ENCODE measurements at regions not wholly inside any gene's neighbourhood (a gene's known extent, or its start where the extent isn't known, plus 50 kb on each side); places are given as distances from the start of the nearest gene placed in this dataset.
"Not testable (repeated sequence)": the region's sequence is repeated elsewhere in the genome, so short reads cannot be mapped to it uniquely, and the experiment has no call there.

- no peak for DNase-seq
Measured at GRCh38 chr13:80888390-80888789, 547.5 kb upstream of the SPRY2 start.

DNA sequence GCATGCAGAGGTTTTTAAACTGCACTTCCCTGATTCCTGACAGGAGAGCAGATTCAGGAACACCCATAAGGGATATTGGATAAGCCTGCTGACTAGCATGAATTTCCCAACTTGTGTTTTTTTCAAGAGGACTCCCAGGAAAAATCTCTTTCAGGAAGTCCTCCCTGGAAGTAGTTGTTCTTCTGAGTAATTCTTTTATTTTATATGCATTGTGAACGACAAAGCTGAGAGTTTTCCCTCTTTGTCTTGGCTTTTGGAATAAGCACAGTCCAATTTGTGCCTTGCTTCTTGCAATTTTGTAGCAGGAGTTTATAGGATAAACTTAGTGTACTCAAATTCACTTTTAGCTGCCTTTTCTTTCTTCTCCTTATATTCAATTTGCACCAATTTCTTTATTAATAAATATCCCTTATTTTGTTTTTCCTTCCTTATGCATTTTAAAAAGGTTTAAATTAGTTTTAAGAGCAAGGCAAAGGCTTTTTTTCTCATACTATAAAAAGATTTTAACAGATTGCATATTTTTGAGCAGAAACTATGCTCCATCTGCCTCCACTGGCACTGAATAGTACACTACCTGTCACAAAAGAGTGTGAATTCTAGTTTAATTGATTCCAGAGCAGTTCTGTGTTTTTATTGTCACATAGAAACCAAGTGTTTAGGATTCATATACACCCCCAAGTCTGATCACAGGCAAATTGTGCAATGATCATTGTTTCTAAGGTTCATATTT lies 543.3 kb upstream of the SPRY2 start:
- DNase-seq: no peak

- DNase-seq: no peak
Measured at GRCh38 chr13:80883545-80883944, 542.6 kb upstream of the SPRY2 start.

DNA sequence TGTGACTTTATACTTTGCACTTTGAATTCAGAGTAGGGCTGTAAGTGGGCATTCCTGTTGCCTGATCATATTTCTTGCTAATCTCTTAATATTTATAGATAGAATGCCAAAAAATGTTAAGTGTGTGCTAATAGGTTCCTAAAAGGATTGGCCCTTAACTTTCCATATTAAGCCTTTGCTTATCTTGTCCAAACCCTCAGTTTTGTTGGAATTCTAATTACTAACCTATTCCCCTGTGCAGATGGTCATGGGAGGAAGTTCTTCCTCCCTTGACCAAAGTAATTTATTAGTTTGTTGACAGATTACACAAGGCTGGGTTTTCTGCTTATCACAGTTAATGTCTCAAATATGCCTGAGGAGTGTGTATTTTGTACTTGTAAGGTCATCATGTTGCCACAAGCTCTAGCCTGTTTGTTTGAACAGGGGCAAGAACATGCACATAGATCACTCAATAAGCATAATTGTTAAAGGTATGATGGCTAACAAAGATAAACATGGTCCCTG lies 541.1 kb upstream of the SPRY2 start:
- DNase-seq: no peak

- no peak for DNase-seq
Measured at GRCh38 chr13:80881495-80881894, 540.6 kb upstream of the SPRY2 start.

DNA sequence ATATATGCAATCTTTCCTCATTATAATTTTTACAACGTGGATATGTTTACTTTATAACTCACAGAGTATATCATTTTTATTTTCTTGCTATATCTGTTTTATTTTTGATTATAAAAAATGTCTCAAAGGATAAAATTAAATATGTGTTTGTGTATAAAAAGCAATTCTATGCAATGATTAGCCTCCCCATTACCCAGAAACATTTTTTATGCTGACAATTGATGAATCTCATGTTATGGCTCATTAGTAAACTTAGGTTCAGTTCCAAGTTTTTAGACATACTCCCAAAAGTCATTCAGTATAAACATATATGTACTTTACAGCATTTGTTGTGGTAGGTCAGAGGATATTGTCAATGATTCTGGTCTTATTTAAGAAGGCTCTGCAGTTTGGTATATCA lies 540.1 kb upstream of the SPRY2 start:
- DNase-seq: no peak

DNA sequence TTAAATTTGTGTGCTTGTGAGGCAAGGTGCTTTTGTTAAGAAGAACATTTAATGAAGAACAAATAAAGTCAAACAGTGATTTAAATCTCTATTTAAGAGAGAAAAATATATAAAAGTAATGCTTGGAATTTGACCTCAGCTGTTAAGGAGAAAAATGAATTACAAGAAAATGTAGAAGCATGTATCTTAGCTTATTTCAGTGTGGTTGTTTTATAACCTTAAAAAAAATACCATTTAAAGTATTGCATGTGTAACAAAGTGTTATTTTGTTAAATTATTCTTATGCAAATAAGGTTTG lies 537.0 kb upstream of the SPRY2 start:
- no peak for DNase-seq

GRCh38 chr13:80877209-80877943 lies 536.5 kb upstream of the SPRY2 start:
- DNase-seq: no peak

DNA sequence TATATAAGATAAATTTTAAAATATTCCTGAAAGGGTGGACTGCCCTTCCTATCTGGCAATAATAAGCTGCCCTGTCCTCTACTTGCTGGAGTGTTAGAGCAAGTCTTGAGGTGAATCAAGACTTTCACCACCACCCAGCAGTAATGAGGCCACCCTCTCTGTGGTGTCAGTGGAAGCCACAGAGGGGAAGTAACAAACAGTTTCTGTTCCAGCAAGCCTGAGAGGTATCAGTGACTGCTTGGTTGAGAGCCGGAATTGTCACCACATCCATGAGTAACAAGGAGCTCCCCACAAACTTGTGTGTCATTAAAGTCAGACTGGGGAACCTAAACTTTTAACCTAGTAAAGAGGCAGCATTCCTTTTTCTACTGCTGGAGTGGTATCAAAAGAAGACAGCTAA lies 532.7 kb upstream of the SPRY2 start:
- DNase-seq: no peak

DNA sequence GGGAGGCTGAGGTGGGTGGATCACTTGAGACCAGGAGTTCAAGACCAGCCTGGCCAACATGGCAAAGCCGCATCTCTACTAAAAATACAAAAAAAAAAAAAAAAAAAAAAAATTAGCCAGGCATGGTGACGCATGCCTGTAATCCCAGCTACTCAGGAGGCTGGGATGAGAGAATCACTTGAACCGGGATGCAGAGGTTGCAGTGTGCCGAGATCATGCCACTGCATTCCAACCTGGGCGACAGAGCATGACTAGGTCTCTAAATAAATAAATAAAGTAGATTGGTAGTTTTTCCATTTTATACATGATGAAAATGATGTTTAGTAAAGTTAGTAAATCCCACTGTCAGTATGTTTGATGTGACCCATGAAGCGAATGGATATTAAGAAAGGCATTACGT lies 531.0 kb upstream of the SPRY2 start:
- DNase-seq: not testable (repeated sequence)

- DNase-seq: no peak
Measured at GRCh38 chr13:80871481-80871880, 530.6 kb upstream of the SPRY2 start.

DNA sequence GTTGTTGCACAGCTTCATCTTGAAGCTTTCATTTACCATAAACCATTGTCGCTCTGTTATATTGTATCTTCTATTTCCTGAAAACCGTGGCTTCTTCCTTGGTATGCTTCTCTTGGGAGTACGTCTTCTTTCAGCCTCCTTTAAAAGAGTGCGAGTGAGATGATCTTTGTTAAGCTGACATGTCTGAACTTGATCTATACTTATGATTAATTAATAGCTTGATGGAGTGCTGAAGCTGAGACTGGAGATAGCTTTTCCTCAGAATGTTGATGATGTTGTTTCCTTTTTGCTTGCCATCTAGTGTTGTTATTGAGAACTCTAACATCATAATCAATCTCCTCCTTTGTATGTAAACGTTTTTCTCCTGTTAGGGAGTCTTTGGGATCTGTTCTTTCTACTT lies 529.3 kb upstream of the SPRY2 start:
- no peak for DNase-seq

DNA sequence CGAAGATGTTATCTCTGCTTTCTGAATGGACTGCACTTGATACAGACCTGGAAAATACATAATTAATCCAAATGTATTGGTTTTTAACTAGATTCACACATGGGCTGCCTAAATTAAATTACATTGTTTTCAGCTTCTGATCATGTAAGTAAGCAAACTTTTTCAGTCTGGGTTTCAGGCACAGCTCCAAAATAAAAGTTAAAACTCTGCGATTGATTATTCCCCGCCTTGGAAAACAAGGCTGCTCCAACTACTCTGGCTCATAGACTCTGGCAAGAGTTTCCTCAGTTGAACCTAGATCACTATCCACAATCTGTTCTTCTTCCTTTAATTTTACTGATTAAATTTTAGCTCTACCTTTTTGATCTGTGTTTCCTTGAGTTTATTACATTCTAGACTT lies 526.0 kb upstream of the SPRY2 start:
- no peak for DNase-seq

GRCh38 chr13:80865329-80865728 lies 524.4 kb upstream of the SPRY2 start:
- no peak for DNase-seq

GRCh38 chr13:80862456-80862855 lies 521.5 kb upstream of the SPRY2 start:
- DNase-seq: no peak

- no peak for DNase-seq
Measured at GRCh38 chr13:80860845-80861244, 519.9 kb upstream of the SPRY2 start.

DNA sequence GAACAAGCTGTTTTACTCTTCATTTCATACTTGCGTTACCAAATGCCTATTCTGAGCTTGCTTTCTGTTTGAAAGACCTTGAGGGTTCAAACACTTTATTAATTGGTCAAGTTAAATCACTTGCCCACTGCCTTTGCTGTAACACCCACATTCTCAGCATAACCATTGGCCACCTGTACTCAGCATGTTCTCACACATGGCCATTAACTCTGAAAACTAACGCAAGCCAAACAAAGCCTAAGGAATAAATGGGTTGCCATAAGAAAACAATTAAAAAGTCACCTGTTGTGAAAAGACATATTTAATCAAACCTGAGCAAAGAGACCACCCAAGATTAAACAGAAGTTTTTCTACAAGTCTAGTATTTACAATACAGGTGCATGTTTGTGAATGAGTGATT lies 517.2 kb upstream of the SPRY2 start:
- no peak for DNase-seq

DNA sequence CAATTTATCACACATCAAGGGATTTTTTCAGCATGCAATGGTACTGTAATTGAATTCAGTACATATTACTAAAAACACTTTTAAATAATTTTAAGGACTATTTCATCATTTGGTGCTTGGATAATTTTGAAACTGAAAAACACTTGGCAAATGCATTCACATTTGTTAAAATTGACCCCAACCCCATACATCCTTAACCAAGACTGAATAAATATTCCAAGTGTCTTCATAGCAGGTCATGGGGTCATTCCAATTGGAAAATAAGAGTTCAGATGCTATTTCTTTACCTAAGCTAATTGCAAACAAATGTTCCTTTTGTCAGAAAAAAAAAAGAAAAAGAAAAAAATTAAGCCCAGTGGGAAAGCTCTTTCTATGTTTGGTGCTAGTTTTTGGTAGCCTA lies 516.4 kb upstream of the SPRY2 start:
- no peak for DNase-seq

DNA sequence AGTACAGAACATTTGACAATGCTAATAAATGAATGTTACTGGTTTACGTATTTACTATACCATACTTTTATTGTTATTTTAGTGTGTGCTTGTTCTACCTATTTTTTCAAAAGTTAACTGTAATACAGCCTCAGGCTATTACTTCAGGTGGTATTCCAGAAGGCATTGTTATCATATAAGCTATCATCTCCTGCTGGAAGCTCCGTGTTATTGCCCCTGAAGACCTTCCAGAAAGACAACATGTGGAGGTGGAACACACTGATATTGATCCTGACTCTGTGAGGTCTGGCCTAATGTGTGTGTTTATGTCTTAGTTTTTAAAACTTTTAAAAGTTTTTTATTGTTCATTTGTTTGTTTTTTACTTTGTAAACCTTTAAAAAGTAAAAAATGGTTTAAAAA lies 509.8 kb upstream of the SPRY2 start:
- DNase-seq: no peak

- no peak for DNase-seq
Measured at GRCh38 chr13:80844164-80844563, 503.2 kb upstream of the SPRY2 start.

DNA sequence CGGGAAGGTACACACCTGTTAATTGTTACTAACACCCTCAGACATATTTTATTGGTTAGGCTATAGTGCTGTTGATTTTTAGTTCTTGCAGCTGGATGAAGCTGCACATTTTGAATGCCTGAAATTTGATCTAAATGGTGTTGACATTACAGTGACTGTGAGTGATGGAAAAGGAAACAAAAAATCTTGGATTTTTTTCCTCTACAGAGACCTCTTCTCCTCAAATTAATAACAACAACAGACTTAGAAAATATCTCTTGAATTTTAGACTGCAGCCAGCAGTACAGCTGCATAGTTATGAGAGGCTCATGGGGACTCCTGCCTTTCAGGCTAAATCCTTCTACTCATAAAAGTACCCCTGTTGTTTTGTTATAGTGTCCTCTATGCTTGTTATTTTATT lies 500.5 kb upstream of the SPRY2 start:
- DNase-seq: no peak

DNA sequence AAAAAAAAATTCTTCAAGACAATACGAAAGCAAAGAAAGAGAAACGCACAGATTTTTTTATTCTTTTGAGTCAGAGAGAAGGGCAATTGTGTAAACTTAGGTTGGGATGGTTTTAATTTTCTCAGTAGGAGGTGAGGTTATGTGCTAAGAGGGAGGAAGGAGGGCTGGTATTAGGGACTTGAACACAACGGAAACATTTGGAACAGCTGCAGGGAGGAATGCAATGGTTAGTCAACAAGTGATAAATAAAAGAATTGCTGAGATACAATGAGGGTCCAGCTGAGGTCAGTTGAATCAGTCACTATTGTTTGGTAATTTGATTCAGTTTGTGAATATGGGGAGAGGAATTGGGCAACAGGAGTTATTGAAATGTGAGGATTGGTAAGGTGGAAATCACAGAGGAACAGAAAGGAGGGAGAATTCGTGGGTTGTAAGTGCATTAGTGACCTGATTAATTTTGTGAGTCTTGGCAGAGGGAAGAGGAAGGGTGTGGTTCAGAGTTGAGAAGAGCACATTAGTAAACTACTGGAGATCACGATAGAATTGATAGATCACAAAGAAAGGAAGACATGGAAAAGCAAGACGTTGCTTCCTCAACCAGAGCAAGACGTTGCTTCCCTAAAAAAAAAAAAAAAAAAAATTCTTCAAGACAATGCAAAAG lies 499.5 kb upstream of the SPRY2 start:
- no peak for DNase-seq

- no peak for DNase-seq
Measured at GRCh38 chr13:80835902-80836301, 495.0 kb upstream of the SPRY2 start.
